Central memory CD8-positive, alpha-beta T cell (primary cell): ENCODE measurements at regions not wholly inside any gene's neighbourhood (a gene's known extent, or its start where the extent isn't known, plus 50 kb on each side); places are given as distances from the start of the nearest gene placed in this dataset.

ENCODE experiments used
- ATAC-seq: fragments of 150-1000 bp; cut with Tn5 transposase; replicated peaks from 2 replicates; pipeline ENCODE4 v1.10.0; 2022; ENCODE audit warnings: mild to moderate bottlenecking, moderate FRiP score, moderate number of reproducible peaks; ENCODE audit not compliant: poor library complexity, severe bottlenecking; ENCODE audit errors: extremely low read depth
- DNase-seq, 2 donors: peaks; one replicate each; pipeline ENCODE4 v3.0.0; 2021; ENCODE audit warnings: low spot score in 2 of 2
- H3K27ac Mint-ChIP-seq: one replicate; pipeline ENCODE4 v1.8.0; 2022; ENCODE audit warnings: low read depth, mild to moderate bottlenecking, moderate library complexity, mixed read lengths
- H3K27me3 Mint-ChIP-seq: one replicate; pipeline ENCODE4 v1.8.0; 2022; ENCODE audit warnings: mixed read lengths
- H3K36me3 Mint-ChIP-seq: one replicate; pipeline ENCODE4 v1.8.0; 2022; ENCODE audit warnings: mild to moderate bottlenecking, moderate library complexity, mixed read lengths; ENCODE audit not compliant: insufficient read depth
- H3K4me1 Mint-ChIP-seq: one replicate; pipeline ENCODE4 v1.8.0; 2022; ENCODE audit warnings: mixed read lengths
- H3K4me3 Mint-ChIP-seq: one replicate; pipeline ENCODE4 v1.8.0; 2022; ENCODE audit warnings: mild to moderate bottlenecking, moderate library complexity, mixed read lengths
- H3K9me3 Mint-ChIP-seq: one replicate; pipeline ENCODE4 v1.8.0; 2022; ENCODE audit warnings: mixed read lengths

- no peak for DNase-seq
- Mint-ChIP-seq H3K27me3 (no peaks in the 10 kb centered on the region), H3K27ac (no peak overlapping the region)
Measured at GRCh38 chr5:4150067-4150466, 554.4 kb downstream of the IRX1 start.

GRCh38 chr5:4156153-4156552 is 560.5 kb downstream of the IRX1 start:
- H3K9me3 Mint-ChIP-seq: peaks cover 21% of the 10 kb centered on the region
- DNase-seq (no peak), ATAC-seq (no peak)
- H3K27ac Mint-ChIP-seq: no peak overlapping the region
- H3K27me3 Mint-ChIP-seq: no peaks in the 10 kb centered on the region
- H3K36me3 Mint-ChIP-seq: peaks cover under 1% of the 10 kb centered on the region
- no peak overlapping the region for H3K4me3 Mint-ChIP-seq
- H3K4me1 Mint-ChIP-seq: no peaks in the 10 kb centered on the region

More at GRCh38 chr5:4150067-4150466, 554.4 kb downstream of the IRX1 start:
- H3K4me1 Mint-ChIP-seq: no peaks in the 10 kb centered on the region
- no peak overlapping the region for H3K4me3 Mint-ChIP-seq
- no peaks in the 10 kb centered on the region for H3K36me3 Mint-ChIP-seq
- H3K9me3 Mint-ChIP-seq: no peaks in the 10 kb centered on the region
- ATAC-seq: no peak

GRCh38 chr5:4156889-4157288 is 561.3 kb downstream of the IRX1 start:
- no peaks in the 10 kb centered on the region for H3K27me3 Mint-ChIP-seq
- no peaks in the 10 kb centered on the region for H3K4me1 Mint-ChIP-seq
- ATAC-seq: no peak

GRCh38 chr5:4158750-4159447 is 563.3 kb downstream of the IRX1 start:
- Mint-ChIP-seq H3K4me1 (no peaks in the 10 kb centered on the region), H3K4me3 (no peak overlapping the region), H3K9me3 (peaks cover 24% of the 10 kb centered on the region), H3K36me3 (peaks cover 3% of the 10 kb centered on the region), H3K27me3 (no peaks in the 10 kb centered on the region), H3K27ac (no peak overlapping the region)
- no peak for ATAC-seq
- no peak for DNase-seq

More at GRCh38 chr5:4156889-4157288, 561.3 kb downstream of the IRX1 start:
- peaks cover 24% of the 10 kb centered on the region for H3K9me3 Mint-ChIP-seq
- peaks cover 3% of the 10 kb centered on the region for H3K36me3 Mint-ChIP-seq
- H3K27ac Mint-ChIP-seq: no peak overlapping the region
- no peak overlapping the region for H3K4me3 Mint-ChIP-seq
- DNase-seq: no peak

- Mint-ChIP-seq H3K27ac (no peak overlapping the region), H3K4me1 (no peaks in the 10 kb centered on the region), H3K9me3 (peaks cover 24% of the 10 kb centered on the region), H3K27me3 (no peaks in the 10 kb centered on the region), H3K4me3 (no peak overlapping the region), H3K36me3 (peaks cover 3% of the 10 kb centered on the region)
- ATAC-seq (no peak), DNase-seq (no peak)
Measured at GRCh38 chr5:4159681-4160080, 564.0 kb downstream of the IRX1 start.

- Mint-ChIP-seq H3K36me3 (peaks cover 3% of the 10 kb centered on the region), H3K9me3 (peaks cover 18% of the 10 kb centered on the region), H3K4me1 (no peaks in the 10 kb centered on the region), H3K27me3 (no peaks in the 10 kb centered on the region), H3K27ac (no peak overlapping the region), H3K4me3 (no peak overlapping the region)
- no peak for DNase-seq
- ATAC-seq: no peak
Measured at GRCh38 chr5:4164167-4164566, 568.5 kb downstream of the IRX1 start.

- Mint-ChIP-seq H3K4me3 (no peak overlapping the region), H3K27me3 (no peaks in the 10 kb centered on the region), H3K4me1 (no peaks in the 10 kb centered on the region), H3K27ac (no peak overlapping the region), H3K36me3 (peaks cover 1% of the 10 kb centered on the region), H3K9me3 (peaks cover 23% of the 10 kb centered on the region)
- ATAC-seq: no peak
- no peak for DNase-seq
Measured at GRCh38 chr5:4180703-4181102, 585.1 kb downstream of the IRX1 start.

GRCh38 chr5:4182144-4182543 is 586.5 kb downstream of the IRX1 start:
- no peaks in the 10 kb centered on the region for H3K27me3 Mint-ChIP-seq
- H3K4me3 Mint-ChIP-seq: no peak overlapping the region
- DNase-seq (no peak), ATAC-seq (no peak)
- no peaks in the 10 kb centered on the region for H3K4me1 Mint-ChIP-seq
- H3K9me3 Mint-ChIP-seq: peaks cover 22% of the 10 kb centered on the region
- no peaks in the 10 kb centered on the region for H3K36me3 Mint-ChIP-seq
- H3K27ac Mint-ChIP-seq: no peak overlapping the region

GRCh38 chr5:4185127-4185526 is 589.5 kb downstream of the IRX1 start:
- Mint-ChIP-seq H3K4me1 (no peaks in the 10 kb centered on the region), H3K9me3 (peaks cover 34% of the 10 kb centered on the region), H3K4me3 (no peak overlapping the region), H3K27ac (no peak overlapping the region), H3K36me3 (no peaks in the 10 kb centered on the region), H3K27me3 (no peaks in the 10 kb centered on the region)
- no peak for ATAC-seq
- DNase-seq: no peak

GRCh38 chr5:4188704-4189103 is 593.1 kb downstream of the IRX1 start:
- ATAC-seq (no peak), DNase-seq (no peak)
- Mint-ChIP-seq H3K4me1 (no peaks in the 10 kb centered on the region), H3K4me3 (no peak overlapping the region), H3K27ac (no peak overlapping the region), H3K9me3 (peaks cover 29% of the 10 kb centered on the region), H3K27me3 (no peaks in the 10 kb centered on the region), H3K36me3 (no peaks in the 10 kb centered on the region)

- DNase-seq: no peak
- no peak overlapping the region for H3K27ac Mint-ChIP-seq
- H3K27me3 Mint-ChIP-seq: no peaks in the 10 kb centered on the region
- no peaks in the 10 kb centered on the region for H3K4me1 Mint-ChIP-seq
- peaks cover 29% of the 10 kb centered on the region for H3K9me3 Mint-ChIP-seq
- no peak for ATAC-seq
- H3K36me3 Mint-ChIP-seq: no peaks in the 10 kb centered on the region
- no peak overlapping the region for H3K4me3 Mint-ChIP-seq
Measured at GRCh38 chr5:4189317-4189716, 593.7 kb downstream of the IRX1 start.

GRCh38 chr5:4191041-4191440 is 595.4 kb downstream of the IRX1 start:
- H3K4me3 Mint-ChIP-seq: no peak overlapping the region
- no peaks in the 10 kb centered on the region for H3K27me3 Mint-ChIP-seq
- H3K9me3 Mint-ChIP-seq: peaks cover 18% of the 10 kb centered on the region
- H3K27ac Mint-ChIP-seq: no peak overlapping the region
- no peak for DNase-seq
- no peaks in the 10 kb centered on the region for H3K4me1 Mint-ChIP-seq
- ATAC-seq: no peak
- H3K36me3 Mint-ChIP-seq: no peaks in the 10 kb centered on the region

GRCh38 chr5:4191703-4192102 is 596.1 kb downstream of the IRX1 start:
- H3K36me3 Mint-ChIP-seq: no peaks in the 10 kb centered on the region
- H3K27me3 Mint-ChIP-seq: no peaks in the 10 kb centered on the region
- DNase-seq: no peak
- ATAC-seq: no peak
- H3K9me3 Mint-ChIP-seq: peaks cover 16% of the 10 kb centered on the region
- no peak overlapping the region for H3K27ac Mint-ChIP-seq
- H3K4me1 Mint-ChIP-seq: no peaks in the 10 kb centered on the region
- H3K4me3 Mint-ChIP-seq: no peak overlapping the region
